ENCODE measurements at regions not wholly inside any gene's neighbourhood (a gene's known extent, or its start where the extent isn't known, plus 50 kb on each side); places are given as distances from the start of the nearest gene placed in this dataset.

DNA sequence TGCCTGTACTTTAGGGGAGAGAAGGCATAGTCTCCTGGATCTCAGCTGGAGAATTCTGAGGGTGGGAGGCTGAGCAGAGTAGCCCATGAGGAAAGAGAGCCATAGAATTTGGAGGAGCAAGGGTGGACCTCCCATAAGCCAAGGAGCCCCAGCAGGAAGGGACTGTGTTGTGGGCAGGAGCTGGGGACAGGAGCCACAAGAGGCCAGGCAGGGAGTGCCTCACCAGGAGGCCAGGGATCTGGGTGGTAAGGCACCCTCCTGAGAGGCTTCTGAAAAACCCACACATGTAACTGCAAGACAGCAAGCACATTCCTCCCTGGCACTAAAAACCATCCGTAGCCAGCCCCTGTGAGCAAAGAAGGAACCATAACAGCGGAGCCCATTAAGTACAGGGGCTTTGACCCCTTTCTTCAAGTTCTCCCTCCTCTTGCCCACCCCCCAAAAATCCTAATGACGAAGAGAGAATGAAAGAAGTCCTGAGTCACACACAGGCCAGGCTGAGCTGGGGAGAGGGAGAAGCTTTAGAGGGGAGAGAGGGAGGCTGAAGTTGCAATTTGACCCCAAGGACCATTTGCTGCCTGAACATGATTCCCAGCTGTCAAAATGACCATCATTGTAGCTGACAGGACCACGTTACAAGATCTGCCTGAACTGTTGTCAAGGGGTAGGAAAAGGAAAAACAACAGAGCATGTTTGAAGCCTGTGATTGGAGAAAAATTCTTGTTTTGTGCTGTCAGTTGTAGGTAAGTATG is 82.6 kb downstream of the TRIM42 start:
- 77 to 87% methylated on average over 4 of the region's 4 CpGs for WGBS, 2 donors
- DNase-seq = no peak
- TF ChIP-seq, protein P1, sequence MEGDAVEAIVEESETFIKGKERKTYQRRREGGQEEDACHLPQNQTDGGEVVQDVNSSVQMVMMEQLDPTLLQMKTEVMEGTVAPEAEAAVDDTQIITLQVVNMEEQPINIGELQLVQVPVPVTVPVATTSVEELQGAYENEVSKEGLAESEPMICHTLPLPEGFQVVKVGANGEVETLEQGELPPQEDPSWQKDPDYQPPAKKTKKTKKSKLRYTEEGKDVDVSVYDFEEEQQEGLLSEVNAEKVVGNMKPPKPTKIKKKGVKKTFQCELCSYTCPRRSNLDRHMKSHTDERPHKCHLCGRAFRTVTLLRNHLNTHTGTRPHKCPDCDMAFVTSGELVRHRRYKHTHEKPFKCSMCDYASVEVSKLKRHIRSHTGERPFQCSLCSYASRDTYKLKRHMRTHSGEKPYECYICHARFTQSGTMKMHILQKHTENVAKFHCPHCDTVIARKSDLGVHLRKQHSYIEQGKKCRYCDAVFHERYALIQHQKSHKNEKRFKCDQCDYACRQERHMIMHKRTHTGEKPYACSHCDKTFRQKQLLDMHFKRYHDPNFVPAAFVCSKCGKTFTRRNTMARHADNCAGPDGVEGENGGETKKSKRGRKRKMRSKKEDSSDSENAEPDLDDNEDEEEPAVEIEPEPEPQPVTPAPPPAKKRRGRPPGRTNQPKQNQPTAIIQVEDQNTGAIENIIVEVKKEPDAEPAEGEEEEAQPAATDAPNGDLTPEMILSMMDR (IDR thresholded peaks at IDR 0.05) = no peak
- TF ChIP-seq POLR2A (IDR thresholded peaks at IDR 0.05) = no peak
- H3K9me3 ChIP-seq = no peaks in the 10 kb centered on the region
- no peaks in the 10 kb centered on the region for H3K36me3 ChIP-seq (ENCODE audit: low read depth, missing control alignments)
- no peaks in the 10 kb centered on the region for H3K27me3 ChIP-seq
- no peak overlapping the region for H3K27ac ChIP-seq
- H3K4me3 ChIP-seq = no peak overlapping the region
- no peaks in the 10 kb centered on the region for H3K4me1 ChIP-seq
- intact Hi-C loops (cut with DNase I; ENCODE audit: low total_unique reads) = no loop called here

DNA sequence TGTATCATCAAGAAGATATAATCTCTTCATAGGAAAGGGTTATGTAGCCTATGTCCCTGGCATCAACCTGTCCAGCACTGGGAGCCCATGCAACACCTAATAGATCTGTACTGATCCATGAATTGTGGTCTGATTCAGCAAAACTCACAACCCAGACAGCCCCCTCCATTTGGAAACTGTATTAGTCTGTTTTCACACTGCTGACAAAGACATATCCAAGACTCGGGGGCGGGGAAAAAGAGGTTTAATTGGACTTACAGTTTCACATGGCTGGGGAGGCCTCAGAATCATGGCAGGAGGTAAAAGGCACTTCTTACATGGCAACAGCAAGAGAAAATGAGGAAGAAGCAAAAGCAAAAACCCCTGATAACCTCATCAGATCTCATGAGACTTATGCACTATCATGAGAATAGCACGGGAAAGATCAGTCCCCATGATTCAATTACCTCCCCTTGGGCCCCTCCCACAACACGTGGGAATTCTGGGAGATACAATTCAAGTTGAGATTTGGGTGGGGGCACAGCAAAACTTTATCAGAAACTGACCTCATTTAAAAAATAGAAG is 83.3 kb downstream of the TRIM42 start:
- DNase-seq = no peak
- Histone ChIP-seq H3K27ac (no peak overlapping the region), H3K27me3 (no peaks in the 10 kb centered on the region), H3K4me3 (no peak overlapping the region), H3K4me1 (no peaks in the 10 kb centered on the region), H3K9me3 (no peaks in the 10 kb centered on the region), H3K36me3 (ENCODE audit: low read depth, missing control alignments) (no peaks in the 10 kb centered on the region)
- 78 to 82% methylated on average over 4 of the region's 4 CpGs for whole genome bisulfite sequencing, 2 donors
- TF ChIP-seq, protein P1 (IDR thresholded peaks at IDR 0.05) = no peak
- no peak for TF ChIP-seq POLR2A (IDR thresholded peaks at IDR 0.05)
- intact Hi-C loops (cut with DNase I; ENCODE audit: low total_unique reads) = no loop called here

DNA sequence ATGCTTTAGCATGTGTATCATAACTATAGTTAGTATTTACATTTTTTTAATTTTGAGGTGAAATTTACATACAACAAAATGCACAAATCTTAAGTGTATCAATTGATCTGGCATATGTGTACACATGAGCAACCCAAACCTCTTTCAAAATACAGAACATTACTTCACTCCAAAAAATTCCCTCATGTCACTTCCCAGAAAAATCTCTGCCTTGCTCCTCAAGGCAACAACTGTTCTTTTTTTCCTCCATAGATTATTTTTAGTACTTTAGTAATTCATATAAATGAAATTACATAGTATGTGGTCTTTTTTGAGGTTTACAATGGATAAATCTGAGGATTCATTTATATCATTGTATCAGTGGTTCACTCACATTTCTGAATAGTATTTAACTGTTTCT is 84.9 kb downstream of the TRIM42 start:
- Histone ChIP-seq H3K27me3 (no peaks in the 10 kb centered on the region), H3K27ac (no peak overlapping the region), H3K9me3 (no peaks in the 10 kb centered on the region), H3K36me3 (ENCODE audit: low read depth, missing control alignments) (no peaks in the 10 kb centered on the region), H3K4me3 (no peak overlapping the region), H3K4me1 (no peaks in the 10 kb centered on the region)
- intact Hi-C loops (cut with DNase I; ENCODE audit: low total_unique reads) = no loop called here
- no peak for DNase-seq
- no peak for TF ChIP-seq POLR2A (IDR thresholded peaks at IDR 0.05)
- TF ChIP-seq, protein P1 (IDR thresholded peaks at IDR 0.05) = no peak

DNA sequence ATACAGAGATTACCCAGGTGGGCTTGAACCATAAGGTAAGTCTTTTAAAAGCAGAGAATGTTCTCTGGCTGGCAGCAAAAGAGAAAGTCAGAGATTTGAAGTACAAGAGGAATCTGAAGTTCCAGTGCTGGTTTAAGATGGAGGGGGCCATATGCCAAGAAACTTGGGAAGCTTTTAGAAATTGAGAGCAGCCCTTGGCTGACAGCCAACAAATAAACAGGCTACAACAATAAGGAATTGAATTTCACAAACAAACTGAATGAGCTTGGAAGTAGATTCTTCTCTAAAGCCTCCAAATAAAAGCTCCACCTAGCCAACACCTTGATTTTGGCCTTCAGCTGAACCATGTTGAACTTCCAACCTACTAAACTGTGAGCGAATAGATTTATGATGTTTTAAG is 85.7 kb downstream of the TRIM42 start:
- no peaks in the 10 kb centered on the region for H3K36me3 ChIP-seq (ENCODE audit: low read depth, missing control alignments)
- 93 to 97% methylated on average over 1 of the region's 1 CpG for WGBS, 2 donors
- no peak overlapping the region for H3K27ac ChIP-seq
- no peaks in the 10 kb centered on the region for H3K4me1 ChIP-seq
- intact Hi-C loops (cut with DNase I; ENCODE audit: low total_unique reads) = no loop called here
- no peak overlapping the region for H3K4me3 ChIP-seq
- H3K9me3 ChIP-seq = no peaks in the 10 kb centered on the region
- no peaks in the 10 kb centered on the region for H3K27me3 ChIP-seq
- no peak for DNase-seq
- no peak for TF ChIP-seq POLR2A (IDR thresholded peaks at IDR 0.05)
- TF ChIP-seq, protein P1 (IDR thresholded peaks at IDR 0.05) = no peak

DNA sequence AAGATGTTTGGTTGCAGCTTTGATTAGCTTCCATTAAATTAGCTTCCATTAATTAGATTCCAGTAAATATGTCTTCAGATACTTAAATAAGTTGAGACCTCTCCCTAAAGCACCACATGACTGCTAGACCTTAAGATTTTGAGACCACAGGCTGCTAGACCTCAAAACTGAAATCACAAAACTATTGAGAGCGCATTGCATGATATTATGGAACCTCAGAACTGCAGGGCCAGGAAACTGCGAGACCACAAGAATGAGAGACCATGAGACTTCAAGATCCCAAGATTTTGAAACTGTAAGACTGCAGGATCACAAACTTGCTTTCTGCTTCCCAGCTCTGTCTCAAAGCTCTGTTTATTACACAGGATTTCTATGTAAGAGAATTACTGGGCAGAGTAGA is 87.4 kb downstream of the TRIM42 start:
- WGBS, 2 donors = 82 to 97% methylated on average over 2 of the region's 2 CpGs
- H3K4me3 ChIP-seq = no peak overlapping the region
- H3K9me3 ChIP-seq = no peaks in the 10 kb centered on the region
- intact Hi-C loops (cut with DNase I; ENCODE audit: low total_unique reads) = no loop called here
- no peak for DNase-seq
- H3K27ac ChIP-seq = no peak overlapping the region
- H3K36me3 ChIP-seq (ENCODE audit: low read depth, missing control alignments) = no peaks in the 10 kb centered on the region
- TF ChIP-seq POLR2A (IDR thresholded peaks at IDR 0.05) = no peak
- TF ChIP-seq, protein P1 (IDR thresholded peaks at IDR 0.05) = no peak
- H3K4me1 ChIP-seq = no peaks in the 10 kb centered on the region
- no peaks in the 10 kb centered on the region for H3K27me3 ChIP-seq
